NCI-H2227 treated with DMSO at 0.1 percent for 48 hours (cell line): ENCODE measurements at regions not wholly inside any gene's neighbourhood (a gene's known extent, or its start where the extent isn't known, plus 50 kb on each side); places are given as distances from the start of the nearest gene placed in this dataset.
"Not testable (repeated sequence)": the region's sequence is repeated elsewhere in the genome, so short reads cannot be mapped to it uniquely, and the experiment has no call there.

Source experiments
- DNase-seq: peaks from one replicate; lab custom pipeline; 2025; lab: John Stamatoyannopoulos, UW

GRCh38 chr11:37430966-37431632 lies 833.1 kb upstream of the RAG2 start:
- not testable (repeated sequence) for DNase-seq

- no peak for DNase-seq
Observed at GRCh38 chr11:37422511-37422910, 824.5 kb upstream of the RAG2 start.

- no peak for DNase-seq
Observed at GRCh38 chr11:37411289-37411688, 813.3 kb upstream of the RAG2 start.

GRCh38 chr11:37409124-37409523 lies 811.1 kb upstream of the RAG2 start:
- no peak for DNase-seq

- DNase-seq = no peak
Observed at GRCh38 chr11:37407461-37407860, 809.4 kb upstream of the RAG2 start.

GRCh38 chr11:37406651-37407050 lies 808.6 kb upstream of the RAG2 start:
- no peak for DNase-seq

GRCh38 chr11:37404231-37404630 lies 806.2 kb upstream of the RAG2 start:
- no peak for DNase-seq

- no peak for DNase-seq
Observed at GRCh38 chr11:37402663-37403062, 804.6 kb upstream of the RAG2 start.

GRCh38 chr11:37394236-37394870 lies 796.3 kb upstream of the RAG2 start:
- DNase-seq = peak; percentile 1

GRCh38 chr11:37391615-37392014 lies 793.6 kb upstream of the RAG2 start:
- no peak for DNase-seq

- no peak for DNase-seq
Observed at GRCh38 chr11:37390576-37391083, 792.6 kb upstream of the RAG2 start.

- DNase-seq = no peak
Observed at GRCh38 chr11:37378958-37379357, 780.9 kb upstream of the RAG2 start.

GRCh38 chr11:37372667-37373066 lies 774.6 kb upstream of the RAG2 start:
- DNase-seq = no peak

GRCh38 chr11:37371346-37371970 lies 773.4 kb upstream of the RAG2 start:
- DNase-seq = no peak

- DNase-seq = no peak
Observed at GRCh38 chr11:37370817-37371216, 772.8 kb upstream of the RAG2 start.

GRCh38 chr11:37364246-37364839 lies 766.3 kb upstream of the RAG2 start:
- DNase-seq = no peak

- DNase-seq = no peak
Observed at GRCh38 chr11:37353192-37353591, 755.2 kb upstream of the RAG2 start.

- no peak for DNase-seq
Observed at GRCh38 chr11:37352485-37352884, 754.4 kb upstream of the RAG2 start.

GRCh38 chr11:37343290-37343689 lies 745.3 kb upstream of the RAG2 start:
- no peak for DNase-seq

GRCh38 chr11:37336401-37336800 lies 738.4 kb upstream of the RAG2 start:
- no peak for DNase-seq

- DNase-seq = no peak
Observed at GRCh38 chr11:37333345-37333744, 735.3 kb upstream of the RAG2 start.

- DNase-seq = no peak
Observed at GRCh38 chr11:37323843-37324242, 725.8 kb upstream of the RAG2 start.
